OCI-M1 (cell line): ENCODE measurements at regions not wholly inside any gene's neighbourhood (a gene's known extent, or its start where the extent isn't known, plus 50 kb on each side); places are given as distances from the start of the nearest gene placed in this dataset.
"Not testable (repeated sequence)": the region's sequence is repeated elsewhere in the genome, so short reads cannot be mapped to it uniquely, and the experiment has no call there.

ENCODE experiments used
- DNase-seq: peaks from one replicate; lab custom pipeline; 2025; lab: John Stamatoyannopoulos, UW

GRCh38 chr16:24624102-24624501 is 84.7 kb downstream of the RBBP6 start:
- DNase-seq = no peak

DNA sequence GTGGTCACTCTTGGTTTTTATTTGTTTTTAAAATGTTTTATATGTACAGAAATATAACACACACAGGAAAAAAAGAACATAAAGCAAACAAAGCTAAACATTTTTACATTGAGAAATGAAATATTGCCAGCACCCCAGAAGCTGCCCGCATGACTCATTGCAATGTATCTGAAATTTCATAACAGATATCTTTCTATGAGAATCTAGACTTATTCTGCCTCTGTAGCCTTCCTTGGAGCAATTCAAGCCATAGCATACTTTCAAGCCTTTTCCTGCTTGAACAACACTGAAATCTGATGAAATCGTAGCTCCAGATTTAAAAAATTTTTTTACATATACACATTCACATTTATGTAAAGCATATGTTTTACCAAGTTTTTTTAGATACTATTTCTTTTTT is 86.9 kb downstream of the RBBP6 start:
- no peak for DNase-seq

DNA sequence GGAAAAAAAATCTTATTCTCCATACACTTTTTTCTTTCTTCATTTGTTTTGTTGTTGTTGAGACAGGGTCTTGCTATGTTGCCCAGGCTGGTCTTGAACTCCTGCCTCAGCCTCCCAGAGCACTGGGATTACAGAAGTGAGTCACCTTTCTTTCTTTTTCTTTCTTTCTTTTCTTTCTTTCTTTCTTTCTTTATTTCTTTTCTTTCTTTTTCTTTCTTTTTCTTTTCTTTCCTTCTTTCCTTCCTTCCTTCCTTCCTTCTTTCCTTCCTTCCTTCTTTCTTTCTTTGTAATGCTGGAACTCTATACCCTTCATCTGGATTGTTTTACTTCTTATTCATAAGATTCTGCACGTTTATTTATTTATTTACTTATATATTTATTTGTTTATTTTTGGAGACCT is 94.5 kb upstream of the TNRC6A start:
- DNase-seq = no peak

DNA sequence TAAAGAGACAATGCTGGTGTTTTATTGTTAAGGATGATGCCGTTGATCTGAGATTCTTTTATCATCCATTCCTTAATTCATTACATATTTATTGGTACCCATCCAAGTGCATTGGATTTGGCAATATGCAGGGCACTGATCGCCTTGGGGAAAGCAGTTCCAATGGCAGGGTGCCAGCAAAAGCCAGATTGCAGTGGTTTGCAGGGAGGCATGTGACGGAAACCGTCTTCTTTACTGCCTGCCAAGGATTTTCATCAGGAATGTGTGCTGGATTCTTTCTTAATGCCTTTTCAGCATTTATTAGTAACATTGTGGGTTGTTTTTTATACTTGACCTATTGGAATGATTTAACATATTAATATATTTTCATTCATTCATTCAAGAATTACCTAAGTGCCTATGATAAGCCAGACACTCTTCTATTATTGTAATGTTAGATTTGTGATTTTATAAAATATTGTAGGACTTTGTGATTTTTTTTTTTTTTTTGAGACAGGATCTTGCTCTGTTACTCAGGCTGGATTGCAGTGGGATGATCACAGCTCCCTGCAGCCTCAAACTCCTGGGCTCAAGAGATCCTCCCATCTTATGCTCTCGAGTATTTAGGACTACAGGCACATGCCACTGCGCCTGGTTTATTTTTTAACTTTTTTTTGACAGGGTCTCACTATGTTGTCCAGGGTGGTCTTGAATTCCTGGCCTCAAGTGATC is 93.4 kb upstream of the TNRC6A start:
- DNase-seq = peak; percentile 31

- DNase-seq = peak; percentile 64
Measured at GRCh38 chr16:24639769-24640168, 89.7 kb upstream of the TNRC6A start.

GRCh38 chr16:24643489-24643888 is 86.0 kb upstream of the TNRC6A start:
- no peak for DNase-seq

DNA sequence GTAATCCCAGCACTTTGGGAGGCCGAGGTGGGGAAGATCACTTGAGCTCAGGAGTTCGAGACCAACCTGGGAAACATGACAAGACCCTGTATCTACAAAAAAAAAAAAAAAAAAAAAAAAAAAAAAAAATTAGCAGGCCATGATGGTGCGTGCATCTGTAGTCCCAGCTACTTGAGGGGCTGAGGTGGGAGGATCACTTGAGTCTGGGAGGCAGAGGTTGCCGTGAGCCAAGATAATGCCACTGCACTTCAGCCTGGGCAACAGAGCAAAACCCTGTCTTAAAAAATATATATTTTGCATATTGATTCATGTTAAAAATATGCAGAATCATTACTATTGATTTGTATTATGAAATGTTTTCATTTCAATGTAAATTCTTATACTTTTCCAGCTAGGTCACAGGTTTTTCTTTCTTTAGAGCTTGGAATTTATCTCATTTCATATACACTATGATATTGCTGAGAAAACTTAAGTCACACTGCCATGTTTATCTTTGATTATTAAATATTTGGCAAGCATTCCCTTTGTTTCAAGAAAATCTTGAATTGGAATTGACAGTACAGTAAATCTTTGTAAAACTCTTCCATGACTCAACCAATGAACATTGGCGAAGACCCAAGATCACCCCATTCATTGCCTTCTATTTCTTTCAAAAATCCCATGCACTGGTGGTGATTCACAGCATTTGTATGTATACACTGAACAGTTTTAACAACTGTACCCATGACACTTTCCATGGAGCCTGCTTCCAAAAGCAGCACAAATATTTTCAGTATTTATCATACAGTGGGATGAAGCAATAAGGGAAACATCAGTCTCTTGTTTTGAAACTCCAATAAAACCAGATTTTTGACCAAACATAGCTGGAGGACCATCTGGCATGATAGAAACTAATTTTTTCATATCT is 83.5 kb upstream of the TNRC6A start:
- DNase-seq = no peak

DNA sequence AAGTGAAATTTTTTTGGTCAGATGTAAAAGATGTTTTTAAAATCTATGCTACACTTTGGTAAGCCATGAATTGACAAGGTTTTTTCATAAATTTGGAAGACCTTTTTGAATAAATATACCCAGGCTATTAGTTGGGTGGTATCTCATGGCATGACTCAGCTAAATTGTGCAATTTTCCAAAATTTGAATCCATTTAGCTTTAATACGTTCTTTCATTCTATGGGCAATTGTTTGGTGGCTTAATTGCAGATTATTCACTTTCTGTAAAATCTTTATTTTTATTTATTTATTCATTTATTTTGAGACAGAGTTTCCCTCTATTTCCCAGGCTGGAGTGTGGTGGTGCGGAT is 82.8 kb upstream of the TNRC6A start:
- DNase-seq = no peak

DNA sequence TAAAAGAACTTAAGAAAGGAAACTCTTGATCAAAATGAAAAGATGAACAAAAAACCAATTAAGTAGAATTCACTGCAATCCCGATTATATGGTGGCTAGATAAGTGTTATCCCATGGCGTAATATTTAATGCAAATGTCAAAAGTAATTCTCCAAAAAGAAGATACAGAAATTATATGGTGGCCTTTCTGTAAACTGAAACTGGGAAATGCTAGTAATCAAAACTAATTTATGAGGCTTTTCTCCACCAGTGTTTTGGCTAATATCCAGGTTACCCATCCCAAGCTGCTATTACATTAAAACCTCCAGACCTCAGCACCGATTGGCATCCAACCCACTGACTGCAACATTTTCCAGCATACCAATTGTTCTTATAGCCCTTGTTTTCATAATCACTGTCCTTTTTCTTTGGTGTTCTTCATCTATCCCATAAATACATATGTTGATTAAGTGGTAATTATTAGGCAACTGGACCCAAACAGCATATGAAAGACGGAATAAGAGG is 77.2 kb upstream of the TNRC6A start:
- DNase-seq = no peak

DNA sequence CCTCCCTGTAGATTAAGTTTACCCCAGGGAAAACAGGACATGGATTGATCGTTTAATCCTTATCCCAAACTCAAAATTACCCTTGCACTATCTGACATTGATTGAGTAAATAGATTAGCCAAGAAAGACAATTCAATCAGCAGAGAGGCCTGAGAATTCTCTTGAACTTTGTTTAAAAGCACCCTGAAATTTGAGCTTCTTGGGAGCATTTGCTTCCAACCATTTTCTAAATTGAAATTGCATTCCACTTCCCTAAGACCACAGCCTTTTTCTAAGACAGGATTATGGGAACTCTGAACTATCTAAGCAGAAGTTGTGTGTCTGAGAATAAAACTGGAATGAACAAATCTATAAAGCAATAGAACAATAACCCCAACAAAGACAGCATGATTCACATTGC is 76.6 kb upstream of the TNRC6A start:
- no peak for DNase-seq

GRCh38 chr16:24653725-24654124 is 75.7 kb upstream of the TNRC6A start:
- DNase-seq = no peak

GRCh38 chr16:24665942-24666341 is 63.5 kb upstream of the TNRC6A start:
- DNase-seq = not testable (repeated sequence)

GRCh38 chr16:24667244-24667764 is 62.1 kb upstream of the TNRC6A start:
- no peak for DNase-seq

DNA sequence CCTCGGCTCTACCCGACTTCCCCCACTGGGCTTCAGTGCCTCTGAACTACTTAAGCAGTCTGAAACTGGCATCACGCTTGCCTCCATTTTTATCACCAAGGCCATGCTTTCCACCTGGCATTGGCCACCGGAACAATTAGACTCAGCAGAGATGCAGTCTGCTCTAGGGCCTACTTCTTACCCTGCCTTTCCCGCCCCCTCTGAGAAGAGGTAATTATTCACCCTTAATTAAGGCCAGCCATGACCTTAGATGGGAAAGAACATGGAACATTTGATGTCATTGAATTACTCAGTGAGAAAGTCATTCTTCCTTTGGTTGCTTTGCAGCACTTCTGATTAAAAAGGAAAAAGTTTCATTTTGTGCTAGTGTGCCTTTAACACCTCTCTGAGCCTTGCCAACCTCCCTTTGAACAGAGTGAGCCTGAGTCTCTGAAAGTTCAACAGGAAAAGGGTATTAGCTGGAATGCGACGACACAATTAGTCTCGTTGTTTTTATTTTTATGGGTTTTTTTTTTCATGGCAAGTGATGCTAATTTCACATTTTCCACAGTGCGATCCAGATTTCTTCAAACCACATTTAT is 60.9 kb upstream of the TNRC6A start:
- no peak for DNase-seq

DNA sequence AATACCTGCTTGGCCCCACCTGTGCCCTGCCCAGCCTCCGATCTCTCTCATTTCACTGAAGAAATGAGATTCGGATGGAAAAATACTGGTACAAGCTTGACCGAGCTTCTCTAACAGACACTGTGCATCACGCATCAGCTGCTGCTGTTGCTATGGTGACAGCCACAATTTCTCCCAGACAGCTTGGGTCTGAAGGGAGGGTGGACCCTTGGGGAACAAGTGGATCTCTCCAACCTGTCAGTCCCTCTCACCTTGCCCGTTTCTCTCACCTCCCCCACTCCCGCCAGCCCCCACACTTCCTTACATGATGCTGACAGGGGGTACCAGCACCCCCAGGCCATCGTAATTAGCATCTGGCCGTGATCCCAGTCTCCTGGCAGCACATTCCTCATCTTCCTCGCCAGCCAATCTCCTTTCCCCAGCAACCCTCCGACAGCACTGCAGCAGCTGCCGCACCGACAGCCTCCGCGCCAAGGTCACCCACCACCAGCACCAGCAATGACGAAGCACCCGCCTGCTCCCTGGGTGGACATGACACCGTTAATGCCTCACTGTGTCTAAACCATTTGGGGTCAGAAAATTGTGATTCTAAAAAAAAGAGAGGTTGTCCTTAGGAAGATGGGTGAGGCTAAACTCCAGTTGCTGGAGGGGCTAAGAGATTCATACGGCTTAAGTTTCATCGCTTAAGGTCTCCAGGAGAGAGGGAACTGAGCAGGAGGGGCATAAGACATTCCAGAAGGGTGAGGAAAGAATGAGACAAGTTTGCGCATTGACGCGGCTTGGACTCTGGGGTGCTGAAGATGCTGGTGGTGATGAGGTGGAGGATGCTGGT is 58.6 kb upstream of the TNRC6A start:
- DNase-seq = no peak

DNA sequence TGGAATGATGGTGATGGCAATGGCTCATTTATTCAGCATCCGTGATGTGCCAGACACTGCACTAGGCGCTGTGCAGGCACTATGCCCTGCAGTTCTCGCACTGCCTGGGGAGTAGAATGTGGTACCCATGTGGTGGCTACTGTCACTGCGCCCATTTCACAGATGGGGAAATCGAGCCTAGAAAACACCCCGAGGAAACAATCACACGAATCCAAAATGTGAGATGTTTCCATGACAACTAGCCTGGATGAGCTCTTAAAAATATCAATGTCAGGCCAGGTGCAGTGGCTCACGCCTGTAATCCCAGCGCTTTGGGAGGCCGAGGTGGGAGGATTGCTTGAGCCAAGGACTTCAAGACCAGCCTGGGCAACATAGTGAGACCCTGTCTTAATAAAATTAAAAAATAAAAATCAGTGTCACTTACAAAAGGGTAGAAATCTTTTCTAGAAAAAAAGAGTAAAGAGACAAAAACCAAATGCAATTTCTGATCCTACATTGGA is 57.9 kb upstream of the TNRC6A start:
- DNase-seq = no peak

DNA sequence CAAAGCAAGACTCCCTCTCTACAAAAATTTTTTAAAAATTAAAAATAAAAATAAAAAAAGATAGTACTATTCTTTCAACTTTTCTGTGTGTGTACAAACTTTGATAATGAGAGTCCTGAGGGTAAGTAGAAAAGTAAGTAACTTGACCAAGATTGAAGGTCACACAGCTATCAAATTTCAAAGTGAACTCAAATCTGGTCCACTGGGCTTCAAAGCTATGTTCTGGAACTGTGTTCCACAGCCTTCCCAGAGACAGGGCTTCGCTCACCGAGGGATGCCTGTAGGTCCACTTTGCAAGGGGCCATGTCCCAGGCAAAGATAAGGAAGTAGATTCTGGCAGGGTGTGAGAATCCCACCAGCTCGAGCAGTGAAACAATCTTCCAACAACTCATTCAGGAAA is 56.3 kb upstream of the TNRC6A start:
- no peak for DNase-seq

GRCh38 chr16:24674877-24675276 is 54.6 kb upstream of the TNRC6A start:
- no peak for DNase-seq

DNA sequence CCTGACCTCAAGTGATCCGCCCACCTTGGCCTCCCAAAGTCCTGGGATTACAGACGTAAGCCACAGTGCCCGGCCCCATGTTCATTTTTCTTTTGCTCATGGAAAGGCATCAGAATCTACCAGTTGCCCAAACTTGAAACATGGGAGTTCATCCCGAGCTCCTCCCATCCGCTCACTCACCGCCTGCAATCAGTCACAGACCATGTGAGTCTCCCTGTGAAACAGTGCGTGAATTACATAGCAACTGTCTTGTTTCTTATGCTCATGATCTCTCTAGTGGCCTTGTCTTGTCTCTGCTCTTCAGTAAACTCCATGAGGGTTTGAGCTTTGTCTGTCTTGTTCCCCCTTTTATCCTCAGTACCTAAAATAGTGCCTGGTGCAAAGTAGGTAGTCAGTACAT is 52.1 kb upstream of the TNRC6A start:
- no peak for DNase-seq
